GM12872 (cell line): ENCODE measurements at regions not wholly inside any gene's neighbourhood (a gene's known extent, or its start where the extent isn't known, plus 50 kb on each side); places are given as distances from the start of the nearest gene placed in this dataset.

Source experiments
- CTCF ChIP-seq: IDR thresholded peaks from 3 replicates; pipeline ENCODE4 v1.5.1; 2011; ENCODE audit warnings: low read depth, mild to moderate bottlenecking, low read length, moderate library complexity; ENCODE audit not compliant: insufficient read depth

DNA sequence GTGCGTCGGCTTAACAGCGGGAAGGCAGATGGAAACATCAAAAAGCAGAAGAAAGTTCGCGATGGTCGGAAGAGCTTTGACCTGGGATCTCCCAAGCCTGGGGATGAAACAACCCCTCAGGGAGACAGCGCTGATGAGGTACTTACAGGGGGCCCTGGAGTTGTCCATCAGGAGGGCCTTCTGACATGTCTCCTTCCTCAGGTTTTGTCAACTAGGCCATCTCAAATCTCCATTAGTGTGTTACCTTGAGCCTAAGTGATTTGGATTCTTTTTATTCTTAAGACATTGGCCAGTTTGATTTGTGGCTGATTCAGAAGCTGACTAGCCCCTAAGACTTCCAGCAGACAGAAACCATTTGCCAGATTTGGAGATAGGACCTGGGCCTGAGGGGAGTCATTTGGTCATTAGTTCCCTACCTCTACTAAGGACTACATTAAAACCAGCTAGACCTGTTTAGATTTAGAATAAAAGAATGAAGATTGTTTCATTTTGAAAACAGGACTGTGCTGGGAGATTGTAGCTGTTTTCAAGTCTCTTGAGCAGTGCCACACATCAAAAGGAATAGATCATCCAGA, 97.6 kb upstream of the UMPS start:
- TF ChIP-seq CTCF, result no peak

GRCh38 chr3:124633524-124633923, 96.7 kb upstream of the UMPS start:
- no peak for TF ChIP-seq CTCF

GRCh38 chr3:124634210-124635168, 95.8 kb upstream of the UMPS start:
- TF ChIP-seq CTCF, result no peak

DNA sequence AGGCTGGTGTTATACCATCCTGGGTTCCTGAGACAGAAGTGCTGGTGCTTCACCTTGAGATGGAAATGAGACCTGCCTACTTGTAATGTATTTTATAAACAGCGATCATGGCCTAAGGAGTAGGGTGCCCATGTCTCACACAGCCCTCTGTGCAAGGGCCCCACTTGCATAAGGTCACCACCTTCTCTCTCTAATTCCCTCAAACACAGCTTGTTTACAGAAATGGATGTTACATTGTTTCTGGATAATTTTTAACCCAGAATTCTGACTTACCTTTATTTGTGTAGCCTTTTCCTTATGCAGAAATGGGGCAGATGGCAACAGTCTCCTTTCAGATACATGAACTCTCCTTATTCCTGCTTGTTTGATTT, 95.1 kb upstream of the UMPS start:
- TF ChIP-seq CTCF, result no peak

GRCh38 chr3:124636101-124636862, 94.0 kb upstream of the UMPS start:
- TF ChIP-seq CTCF, result no peak

DNA sequence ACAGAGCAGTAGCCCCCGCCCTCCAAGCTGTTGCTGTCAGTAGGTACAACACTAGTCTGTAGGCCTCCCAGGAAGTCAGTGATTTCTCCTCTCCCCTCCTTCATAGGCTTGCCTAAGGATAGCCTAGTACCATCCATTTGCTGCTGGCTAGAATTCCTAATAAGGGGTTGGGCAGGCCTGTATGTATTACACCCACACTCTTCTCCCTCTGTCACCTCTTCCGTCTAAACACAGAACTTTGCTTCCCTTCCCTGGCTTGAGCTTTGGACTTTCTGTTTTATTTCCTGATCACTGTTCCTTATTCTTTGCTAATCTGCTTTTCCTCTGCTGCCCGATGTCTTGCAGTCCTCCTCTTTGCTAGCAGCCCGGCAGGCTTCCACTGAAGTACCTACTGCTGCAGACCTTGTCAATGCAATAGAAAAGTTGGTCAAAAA, 93.4 kb upstream of the UMPS start:
- TF ChIP-seq CTCF, result no peak

DNA sequence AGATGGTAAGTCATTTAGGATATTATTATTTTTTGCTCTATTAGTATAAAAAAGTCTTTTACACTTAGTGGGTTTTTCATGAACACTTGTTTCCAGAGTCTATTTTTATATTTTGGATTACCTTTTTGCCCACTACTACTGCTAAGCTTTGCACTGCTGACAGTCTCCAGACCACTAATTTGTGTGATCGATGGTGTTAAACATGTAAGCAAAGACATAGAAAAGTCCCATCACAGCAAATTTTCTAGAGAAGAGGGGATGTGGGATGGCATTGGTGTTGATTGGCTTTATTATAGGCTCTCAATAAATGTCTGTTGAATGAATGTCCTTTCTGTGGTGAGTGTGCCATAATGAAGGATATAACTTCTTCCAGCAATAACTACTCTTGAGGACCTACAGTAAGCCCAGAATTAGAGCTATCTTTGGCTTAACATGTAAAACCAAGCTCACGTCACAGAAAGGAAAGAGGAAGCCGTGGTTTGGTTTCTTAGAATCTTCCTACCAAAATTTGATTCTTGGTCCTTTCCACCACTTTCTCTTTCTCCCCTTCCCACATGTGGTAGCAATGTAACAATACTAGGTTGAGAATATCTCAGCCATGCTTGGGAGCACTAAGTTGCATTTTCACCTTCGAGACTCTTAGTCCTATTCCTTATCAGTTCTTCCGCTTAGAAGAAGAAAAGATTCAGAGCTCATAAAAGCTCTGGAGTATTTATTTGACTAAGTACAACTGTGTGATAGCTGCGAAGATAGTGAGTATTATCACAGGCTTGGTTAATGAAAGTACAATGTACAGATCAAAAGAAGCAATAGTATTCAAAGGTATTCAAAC, 90.6 kb upstream of the UMPS start:
- TF ChIP-seq CTCF, result no peak
